Right renal cortex interstitium (tissue), 3 donors: ENCODE measurements at regions not wholly inside any gene's neighbourhood (a gene's known extent, or its start where the extent isn't known, plus 50 kb on each side); places are given as distances from the start of the nearest gene placed in this dataset.
A peak's percentile ranks its signal among the peaks of the same experiment; 100 is the strongest.
"Not testable (repeated sequence)": the region's sequence is repeated elsewhere in the genome, so short reads cannot be mapped to it uniquely, and the experiment has no call there.

ENCODE experiments used
- DNase-seq, 3 donors: peaks; one replicate each; pipeline ENCODE4 v3.0.0-alpha.2; 2013; ENCODE audit warnings: low read depth in 3 of 3, low spot score in 2 of 3

DNA sequence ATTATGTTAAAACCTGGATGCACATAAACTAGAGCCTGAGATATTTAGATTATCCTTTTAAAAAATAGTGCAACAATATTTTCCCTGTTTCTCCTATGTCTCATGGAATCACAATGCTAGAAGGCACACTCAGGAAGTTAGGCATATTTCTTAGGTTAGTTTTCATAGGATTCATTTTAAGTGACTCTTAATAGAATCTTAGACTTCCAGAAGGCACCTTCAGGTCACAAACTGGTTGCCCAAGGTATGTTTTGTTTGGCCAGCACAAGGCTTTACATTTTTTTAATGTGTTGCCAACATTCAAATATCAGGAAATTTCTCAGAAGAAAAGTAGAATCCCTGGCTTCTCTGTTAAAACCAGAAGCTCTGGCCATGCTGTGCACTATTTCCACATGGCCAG is 129.3 kb downstream of the LNPK start:
- DNase-seq, result no peak

GRCh38 chr2:175872005-175872348 is 130.1 kb downstream of the LNPK start:
- DNase-seq, result no peak

- DNase-seq, result no peak
Measured at GRCh38 chr2:175871331-175872004, 130.6 kb downstream of the LNPK start.

- DNase-seq, result no peak
Measured at GRCh38 chr2:175865716-175866115, 136.4 kb downstream of the LNPK start.

DNA sequence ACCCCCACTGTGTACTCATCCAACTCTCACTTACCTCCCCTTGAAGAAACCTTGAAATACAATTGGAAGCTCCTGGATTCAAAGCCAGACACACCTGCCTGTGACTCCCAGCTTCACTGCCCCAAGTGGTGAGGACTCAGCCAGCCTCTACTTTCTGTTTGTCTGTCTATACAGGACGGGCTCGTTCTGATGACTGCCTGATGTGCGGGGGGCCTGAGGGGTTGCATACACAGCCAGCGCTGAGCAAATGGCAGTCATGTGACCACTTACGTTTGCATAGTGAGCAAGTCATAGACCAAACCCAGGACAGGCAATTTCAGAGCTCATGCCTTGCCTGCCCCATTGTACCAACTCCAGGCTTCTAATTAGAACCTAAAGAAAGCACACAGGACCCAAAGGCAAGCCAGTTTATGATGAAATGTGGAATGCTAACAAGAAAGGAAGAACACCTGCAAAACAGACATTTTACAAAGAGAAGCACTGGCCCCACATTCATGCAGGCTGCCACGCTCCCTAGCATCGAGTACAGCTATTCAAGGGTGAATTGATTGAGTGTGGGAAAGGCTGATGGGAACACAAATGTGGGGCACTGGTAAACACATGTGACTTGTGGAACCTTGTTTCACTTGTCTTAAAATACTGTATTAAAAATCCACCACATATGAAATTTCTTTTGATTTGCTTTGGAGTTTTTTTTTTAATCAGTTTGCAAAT is 137.8 kb downstream of the LNPK start:
- no peak for DNase-seq

DNA sequence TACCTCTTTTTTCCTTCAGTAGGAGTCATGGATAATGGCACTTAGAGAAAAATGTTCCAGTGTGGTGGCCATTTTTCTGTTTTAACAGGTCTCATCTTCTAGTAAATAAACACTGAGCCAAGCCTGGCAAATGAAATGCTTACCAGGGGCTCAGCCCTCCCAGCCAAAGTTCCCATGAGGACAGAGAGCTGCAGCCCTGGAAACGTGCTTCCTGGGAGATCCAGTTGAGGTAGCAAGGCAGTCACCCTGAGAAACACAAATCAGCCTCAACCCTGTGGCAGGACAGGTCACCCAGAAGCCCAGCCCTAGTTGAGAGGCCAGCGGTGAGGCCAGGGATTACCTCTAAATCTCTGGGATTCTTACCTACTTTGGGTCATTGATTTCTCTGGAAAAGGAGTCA is 140.1 kb downstream of the LNPK start:
- DNase-seq, result no peak

DNA sequence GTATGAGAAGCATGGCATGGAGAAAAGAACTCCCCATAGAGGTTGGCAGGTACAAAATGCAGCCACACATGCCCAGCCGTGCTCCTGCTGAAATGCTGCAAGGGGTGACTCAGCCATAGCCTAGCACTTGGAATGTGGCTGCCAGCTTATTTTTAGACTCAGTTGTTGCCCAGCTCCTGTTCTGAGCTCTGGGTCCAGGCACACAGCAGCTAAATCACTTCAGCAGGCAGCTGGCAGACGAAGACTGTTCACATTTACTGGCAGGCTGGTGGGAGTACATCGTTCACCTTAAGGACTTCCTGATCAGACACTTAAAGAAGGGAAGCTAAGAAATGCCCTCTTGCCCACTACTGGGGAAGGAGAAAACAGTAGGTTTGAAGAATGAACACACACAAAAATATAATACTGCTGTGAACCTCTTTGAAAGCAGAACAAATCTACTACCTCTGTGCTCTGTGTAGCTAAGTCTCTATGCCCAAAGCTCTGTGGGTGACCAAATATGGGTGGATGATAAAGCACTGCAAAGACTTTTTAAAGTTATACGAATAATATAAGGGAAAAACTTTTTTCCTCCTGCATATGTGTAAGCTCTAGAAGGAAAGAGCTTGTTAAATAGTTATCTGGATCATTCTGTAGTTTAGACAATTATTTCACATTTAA is 146.1 kb downstream of the LNPK start:
- DNase-seq, result no peak

GRCh38 chr2:175855236-175855635 is 146.8 kb downstream of the LNPK start:
- DNase-seq, result no peak

- peak in 1 of 3 donors; percentile 27 for DNase-seq
Measured at GRCh38 chr2:175854665-175855064, 147.4 kb downstream of the LNPK start.

GRCh38 chr2:175854129-175854528 is 147.9 kb downstream of the LNPK start:
- no peak for DNase-seq

- DNase-seq, result no peak
Measured at GRCh38 chr2:175853616-175853890, 148.5 kb downstream of the LNPK start.

DNA sequence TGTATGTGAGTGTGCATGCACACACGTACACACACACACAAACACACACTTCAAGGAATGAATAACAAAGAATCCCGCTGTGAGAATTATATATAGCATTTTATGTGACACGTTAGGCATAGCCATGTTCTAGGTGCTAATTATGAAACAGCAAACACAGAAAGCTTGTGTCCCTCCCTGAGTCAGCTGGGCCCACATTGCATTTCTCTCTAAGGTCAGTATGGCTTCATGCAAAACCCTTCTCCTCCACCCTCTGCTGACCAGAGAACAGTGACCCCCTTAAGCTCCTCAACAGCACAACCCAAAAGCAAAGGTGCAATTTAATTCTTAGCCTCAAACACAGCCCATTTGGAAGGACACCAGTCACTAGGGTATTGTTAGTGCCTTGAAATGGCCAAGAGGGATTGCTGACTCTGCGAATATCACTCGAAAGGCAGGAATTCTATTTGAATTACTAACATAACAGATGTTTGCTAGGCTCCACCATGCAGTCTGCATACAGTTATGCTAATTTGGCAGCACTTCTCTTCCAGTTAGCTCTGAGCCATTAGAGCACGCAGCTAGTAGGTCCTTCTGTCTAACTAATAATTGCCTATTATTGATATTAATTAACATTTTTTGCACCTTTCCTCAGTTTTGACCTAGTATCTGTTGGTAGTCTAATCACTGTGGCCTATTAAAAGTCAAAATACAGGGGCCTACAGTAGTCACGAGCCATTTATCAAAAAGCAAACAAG is 149.0 kb downstream of the LNPK start:
- no peak for DNase-seq

- DNase-seq, result no peak
Measured at GRCh38 chr2:175847128-175847527, 154.9 kb downstream of the LNPK start.

DNA sequence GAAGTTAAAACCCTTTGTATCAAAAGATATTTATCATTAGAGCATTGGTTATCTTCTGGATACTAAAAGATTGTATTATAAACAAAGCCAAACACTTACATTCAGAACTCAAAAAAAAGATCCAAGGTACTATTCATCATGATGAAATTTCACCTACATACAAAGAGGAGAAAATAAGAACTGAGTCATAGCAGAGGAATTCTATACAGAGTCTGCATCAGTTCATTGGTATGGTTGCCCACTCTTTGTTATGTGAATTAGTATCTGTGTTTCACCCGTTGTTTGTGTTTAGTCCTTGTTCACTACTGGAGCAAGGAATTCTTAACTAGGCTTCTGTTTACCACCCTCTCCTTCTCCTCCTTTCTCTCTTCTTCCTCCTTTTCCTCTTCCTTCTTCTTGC is 157.9 kb downstream of the LNPK start:
- DNase-seq, result no peak

DNA sequence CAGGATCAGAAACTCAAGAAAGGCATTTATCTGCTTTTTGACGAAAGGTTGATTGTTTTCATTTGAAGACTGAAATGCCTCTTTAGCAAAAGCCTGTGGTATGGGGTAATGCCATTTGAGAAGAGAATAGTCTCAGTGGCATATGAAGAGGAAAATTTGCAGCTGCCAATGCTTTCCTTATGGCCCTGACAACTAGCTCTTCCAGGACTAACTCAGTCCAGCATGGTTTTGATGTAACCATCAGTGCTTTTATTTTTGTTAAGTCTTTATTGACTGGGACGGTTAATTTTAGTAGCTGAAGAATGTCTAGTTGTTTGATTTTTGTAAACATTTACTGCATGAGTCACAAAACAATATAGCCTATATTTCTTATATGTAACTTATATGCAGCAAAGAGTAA is 158.4 kb downstream of the LNPK start:
- DNase-seq, result no peak

DNA sequence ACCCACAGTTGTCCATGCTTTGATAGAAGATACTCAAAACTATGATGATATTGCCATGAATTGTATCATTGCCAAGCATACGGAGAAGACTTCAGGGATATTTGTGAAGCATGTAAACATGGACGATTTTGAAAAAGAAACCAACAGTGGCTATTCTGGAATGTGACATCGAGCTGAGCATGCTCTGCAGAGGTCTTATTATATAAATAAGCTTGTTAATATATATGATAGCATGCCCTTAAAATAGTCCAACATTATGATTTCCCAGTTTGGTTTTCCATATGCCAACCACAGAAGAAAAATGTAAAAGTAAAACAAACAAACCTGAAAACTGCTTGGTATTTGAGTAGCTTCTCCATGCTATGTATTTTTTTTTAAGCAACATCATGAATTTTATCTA is 159.1 kb downstream of the LNPK start:
- no peak for DNase-seq

DNA sequence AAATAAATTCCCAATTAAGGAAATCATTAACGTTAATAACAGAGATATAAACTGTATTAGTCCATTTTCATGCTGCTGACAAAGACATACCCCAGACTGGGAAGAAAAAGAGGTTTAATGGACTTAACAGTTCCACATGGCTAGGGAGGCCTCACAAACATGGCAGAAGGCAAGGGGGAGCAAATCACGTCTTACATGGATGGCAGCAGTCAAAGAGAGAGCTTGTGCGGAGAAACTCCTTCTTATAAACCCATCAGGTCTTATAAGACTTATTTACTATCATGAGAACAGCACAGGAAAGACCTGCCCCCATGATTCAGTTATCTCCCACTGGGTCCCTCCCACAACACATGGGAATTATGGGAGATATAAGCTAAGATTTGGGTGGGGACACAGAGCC is 161.3 kb downstream of the LNPK start:
- DNase-seq, result not testable (repeated sequence)

- DNase-seq, result peak in 1 of 3 donors; percentile 33
Measured at GRCh38 chr2:175840256-175840655, 161.8 kb downstream of the LNPK start.

GRCh38 chr2:175838979-175839378 is 163.1 kb downstream of the LNPK start:
- DNase-seq, result no peak

DNA sequence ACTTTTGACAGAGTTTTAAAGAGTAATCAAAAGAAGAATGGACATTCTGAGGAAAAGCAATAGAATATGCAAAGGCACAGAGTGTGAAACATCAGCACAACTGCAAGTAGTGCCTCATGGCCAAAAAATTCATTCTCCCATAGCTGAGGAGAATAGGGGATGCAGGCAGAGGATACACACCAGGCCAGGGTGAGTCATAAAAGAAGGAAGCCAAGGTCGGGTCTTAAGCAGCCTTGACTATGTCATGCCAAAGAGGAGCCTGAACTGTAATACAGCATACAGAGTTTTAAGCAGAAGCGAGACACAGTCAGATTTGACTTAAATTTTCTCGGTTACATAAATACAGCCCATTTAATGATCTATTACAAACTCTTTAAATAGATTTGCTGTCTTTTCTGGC is 165.0 kb downstream of the LNPK start:
- no peak for DNase-seq

- no peak for DNase-seq
Measured at GRCh38 chr2:175836361-175836760, 165.7 kb downstream of the LNPK start.

DNA sequence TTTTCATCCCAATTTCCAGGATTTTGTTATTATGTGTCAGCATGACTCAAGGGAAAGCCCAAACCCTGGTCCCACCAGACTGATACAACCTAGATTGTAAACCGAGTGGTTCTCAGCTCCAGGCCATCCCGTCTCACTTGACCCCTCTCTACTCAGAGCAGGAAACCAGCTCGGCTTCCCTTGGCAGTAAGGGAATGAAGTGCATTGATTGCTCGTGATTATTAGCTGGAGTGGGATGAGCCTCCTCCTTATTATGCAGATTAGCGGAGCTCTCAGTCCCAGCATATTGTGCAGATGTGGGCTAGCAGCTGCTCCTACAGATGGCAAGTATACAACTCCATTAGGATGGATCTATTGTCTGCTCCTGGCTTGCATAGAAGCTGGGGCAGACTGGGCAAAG is 167.6 kb downstream of the LNPK start:
- no peak for DNase-seq
